ENCODE measurements at regions not wholly inside any gene's neighbourhood (a gene's known extent, or its start where the extent isn't known, plus 50 kb on each side); places are given as distances from the start of the nearest gene placed in this dataset.

DNA sequence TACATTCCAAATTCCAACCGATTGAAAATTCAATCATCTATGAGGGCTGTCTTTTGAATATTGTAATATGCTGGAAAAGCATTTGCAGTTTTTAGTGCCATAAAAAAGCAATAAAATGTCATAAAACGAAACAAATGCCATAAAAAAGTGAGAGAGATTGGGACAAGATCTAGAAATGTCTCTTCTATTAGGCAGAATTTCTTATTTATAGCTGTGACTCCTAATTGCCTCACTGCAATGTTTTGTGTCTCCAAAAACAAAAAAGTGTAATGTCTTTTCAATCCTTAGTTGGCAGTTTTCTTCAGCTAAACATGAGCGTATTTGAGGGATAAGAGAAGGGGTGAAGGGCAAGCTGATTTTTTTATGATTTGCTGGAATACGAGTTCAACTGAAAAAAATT is 153.9 kb downstream of the NAF1 start:
- Mint-ChIP-seq H3K36me3 (ENCODE audit: insufficient read depth, unreplicated experiment) (no peaks in the 10 kb centered on the region), H3K4me1 (ENCODE audit: insufficient read depth, unreplicated experiment) (peaks cover 7% of the 10 kb centered on the region), H3K9me3 (ENCODE audit: unreplicated experiment) (peaks cover 9% of the 10 kb centered on the region), H3K4me3 (ENCODE audit: unreplicated experiment) (no peak overlapping the region), H3K27ac (ENCODE audit: low read depth, unreplicated experiment) (no peak overlapping the region), H3K27me3 (ENCODE audit: insufficient read depth, unreplicated experiment) (no peaks in the 10 kb centered on the region)
- intact Hi-C loops (cut with micrococcal nuclease) = no loop called here
- ChIA-PET POLR2A (no interaction called here), CTCF (interaction anchor here (0.6 to 1.3 kb wide), 4 partner anchors 24 to 530 kb away, joined by 3 to 4 read pairs (median 3); no protein-coding TSS in a partner anchor)
- BruUV-seq (replicated peaks) = no TSS peak
- DNase-seq (ENCODE audit: unreplicated experiment) = no peak
- TF ChIP-seq, protein P1, sequence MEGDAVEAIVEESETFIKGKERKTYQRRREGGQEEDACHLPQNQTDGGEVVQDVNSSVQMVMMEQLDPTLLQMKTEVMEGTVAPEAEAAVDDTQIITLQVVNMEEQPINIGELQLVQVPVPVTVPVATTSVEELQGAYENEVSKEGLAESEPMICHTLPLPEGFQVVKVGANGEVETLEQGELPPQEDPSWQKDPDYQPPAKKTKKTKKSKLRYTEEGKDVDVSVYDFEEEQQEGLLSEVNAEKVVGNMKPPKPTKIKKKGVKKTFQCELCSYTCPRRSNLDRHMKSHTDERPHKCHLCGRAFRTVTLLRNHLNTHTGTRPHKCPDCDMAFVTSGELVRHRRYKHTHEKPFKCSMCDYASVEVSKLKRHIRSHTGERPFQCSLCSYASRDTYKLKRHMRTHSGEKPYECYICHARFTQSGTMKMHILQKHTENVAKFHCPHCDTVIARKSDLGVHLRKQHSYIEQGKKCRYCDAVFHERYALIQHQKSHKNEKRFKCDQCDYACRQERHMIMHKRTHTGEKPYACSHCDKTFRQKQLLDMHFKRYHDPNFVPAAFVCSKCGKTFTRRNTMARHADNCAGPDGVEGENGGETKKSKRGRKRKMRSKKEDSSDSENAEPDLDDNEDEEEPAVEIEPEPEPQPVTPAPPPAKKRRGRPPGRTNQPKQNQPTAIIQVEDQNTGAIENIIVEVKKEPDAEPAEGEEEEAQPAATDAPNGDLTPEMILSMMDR (IDR thresholded peaks at IDR 0.05; ENCODE audit: unreplicated experiment) = no peak

DNA sequence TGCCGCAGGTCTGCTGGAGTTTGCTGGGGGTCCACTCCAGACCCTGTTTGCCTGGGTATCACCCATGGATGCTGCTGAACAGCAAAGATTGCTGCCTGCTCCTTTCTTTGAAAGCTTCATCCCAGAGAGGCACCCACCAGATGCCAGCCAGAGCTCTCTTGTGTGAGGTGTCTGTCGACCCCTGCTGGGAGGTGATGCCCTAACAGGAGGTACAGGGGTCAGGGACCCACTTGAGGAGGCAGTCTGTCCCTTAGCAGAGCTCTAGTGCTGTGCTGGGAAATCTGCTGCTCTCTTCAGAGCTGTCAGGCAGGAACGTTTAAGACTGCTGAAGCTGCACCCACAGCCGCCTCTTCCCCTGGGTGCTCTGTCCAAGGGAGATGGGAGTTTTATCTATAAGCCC is 162.7 kb downstream of the NAF1 start:
- Mint-ChIP-seq H3K36me3 (ENCODE audit: insufficient read depth, unreplicated experiment) (no peaks in the 10 kb centered on the region), H3K4me1 (ENCODE audit: insufficient read depth, unreplicated experiment) (peaks cover 6% of the 10 kb centered on the region), H3K4me3 (ENCODE audit: unreplicated experiment) (no peak overlapping the region), H3K9me3 (ENCODE audit: unreplicated experiment) (peaks cover 12% of the 10 kb centered on the region), H3K27me3 (ENCODE audit: insufficient read depth, unreplicated experiment) (no peaks in the 10 kb centered on the region), H3K27ac (ENCODE audit: low read depth, unreplicated experiment) (no peak overlapping the region)
- BruUV-seq (replicated peaks) = no TSS peak
- ChIA-PET POLR2A (no interaction called here), CTCF (no interaction called here)
- DNase-seq (ENCODE audit: unreplicated experiment) = no peak
- intact Hi-C loops (cut with micrococcal nuclease) = no loop called here
- TF ChIP-seq, protein P1 (IDR thresholded peaks at IDR 0.05; ENCODE audit: unreplicated experiment) = no peak

DNA sequence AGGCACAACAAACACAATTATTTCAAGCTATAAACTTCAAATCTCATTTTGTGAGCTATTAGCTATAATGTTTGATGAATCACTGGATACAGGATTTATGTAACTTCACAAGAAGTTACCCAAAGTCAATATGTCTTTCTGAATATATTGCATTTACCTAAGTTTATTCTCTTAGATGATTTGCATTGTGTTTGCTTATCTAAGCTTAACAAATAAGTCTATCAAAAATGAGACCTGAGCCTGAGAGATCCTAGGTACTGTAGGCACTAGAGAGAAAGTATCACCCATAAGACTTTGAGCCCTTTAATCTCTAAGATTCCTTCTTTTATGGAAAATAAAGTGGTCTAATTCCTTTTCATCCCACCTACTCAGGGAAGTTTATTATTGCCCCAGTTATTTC is 178.2 kb downstream of the NAF1 start:
- POLR2A ChIA-PET = no interaction called here
- CTCF ChIA-PET = interaction anchor here (0.6 to 1.3 kb wide), 2 partner anchors 166 to 491 kb away, joined by 3 read pairs; no protein-coding TSS in a partner anchor
- DNase-seq (ENCODE audit: unreplicated experiment) = no peak
- Mint-ChIP-seq H3K4me1 (ENCODE audit: insufficient read depth, unreplicated experiment) (no peaks in the 10 kb centered on the region), H3K9me3 (ENCODE audit: unreplicated experiment) (no peaks in the 10 kb centered on the region), H3K27me3 (ENCODE audit: insufficient read depth, unreplicated experiment) (no peaks in the 10 kb centered on the region), H3K36me3 (ENCODE audit: insufficient read depth, unreplicated experiment) (no peaks in the 10 kb centered on the region), H3K27ac (ENCODE audit: low read depth, unreplicated experiment) (no peak overlapping the region), H3K4me3 (ENCODE audit: unreplicated experiment) (no peak overlapping the region)
- intact Hi-C loops (cut with micrococcal nuclease) = no loop called here
- no TSS peak for BruUV-seq (replicated peaks)
- TF ChIP-seq, protein P1 (IDR thresholded peaks at IDR 0.05; ENCODE audit: unreplicated experiment) = no peak

GRCh38 chr4:162985131-162985530 is 181.6 kb downstream of the NAF1 start:
- intact Hi-C loops (cut with micrococcal nuclease) = no loop called here
- CTCF ChIA-PET = no interaction called here
- H3K4me1 Mint-ChIP-seq (ENCODE audit: insufficient read depth, unreplicated experiment) = no peaks in the 10 kb centered on the region
- TF ChIP-seq, protein P1 (IDR thresholded peaks at IDR 0.05; ENCODE audit: unreplicated experiment) = no peak
- POLR2A ChIA-PET = no interaction called here
- no peaks in the 10 kb centered on the region for H3K27me3 Mint-ChIP-seq (ENCODE audit: insufficient read depth, unreplicated experiment)
- peaks cover 7% of the 10 kb centered on the region for H3K9me3 Mint-ChIP-seq (ENCODE audit: unreplicated experiment)
- BruUV-seq (replicated peaks) = no TSS peak
- no peaks in the 10 kb centered on the region for H3K36me3 Mint-ChIP-seq (ENCODE audit: insufficient read depth, unreplicated experiment)
- H3K27ac Mint-ChIP-seq (ENCODE audit: low read depth, unreplicated experiment) = no peak overlapping the region
- DNase-seq (ENCODE audit: unreplicated experiment) = no peak
- H3K4me3 Mint-ChIP-seq (ENCODE audit: unreplicated experiment) = no peak overlapping the region

All from MCF 10A (cell line).